Chondrocyte (in vitro differentiated cells): ENCODE measurements at regions not wholly inside any gene's neighbourhood (a gene's known extent, or its start where the extent isn't known, plus 50 kb on each side); places are given as distances from the start of the nearest gene placed in this dataset.
"Not testable (repeated sequence)": the region's sequence is repeated elsewhere in the genome, so short reads cannot be mapped to it uniquely, and the experiment has no call there.

ENCODE experiments used
- DNase-seq: peaks from one replicate; pipeline ENCODE4 v3.0.0; 2021; ENCODE audit warnings: mixed read lengths, low spot score
- H3K27ac Mint-ChIP-seq: one replicate; pipeline ENCODE4 v1.8.0; 2021; ENCODE audit warnings: mild to moderate bottlenecking, moderate library complexity, mixed read lengths; ENCODE audit not compliant: unreplicated experiment
- H3K27me3 Mint-ChIP-seq: 2 replicates; pipeline ENCODE4 v1.8.0; 2021; ENCODE audit warnings: low read depth, mixed read lengths
- H3K36me3 Mint-ChIP-seq: 2 replicates; pipeline ENCODE4 v1.8.0; 2021; ENCODE audit warnings: low read depth, mixed read lengths
- H3K4me1 Mint-ChIP-seq: 2 replicates; pipeline ENCODE4 v1.8.0; 2021; ENCODE audit warnings: low read depth, mild to moderate bottlenecking, mixed read lengths
- H3K4me3 Mint-ChIP-seq: one replicate; pipeline ENCODE4 v1.8.0; 2021; ENCODE audit warnings: mild to moderate bottlenecking, moderate library complexity, mixed read lengths; ENCODE audit not compliant: unreplicated experiment
- H3K9me3 Mint-ChIP-seq: 2 replicates; pipeline ENCODE4 v1.8.0; 2021; ENCODE audit warnings: low read depth, mixed read lengths
- TF ChIP-seq, protein P1 (sequence below): fragments of 200-600 bp; sonication (generic); IDR thresholded peaks from 2 replicates; pipeline ENCODE4 v1.5.0; 2021; ENCODE audit warnings: antibody characterized with exemption, mild to moderate bottlenecking, moderate library complexity

DNA sequence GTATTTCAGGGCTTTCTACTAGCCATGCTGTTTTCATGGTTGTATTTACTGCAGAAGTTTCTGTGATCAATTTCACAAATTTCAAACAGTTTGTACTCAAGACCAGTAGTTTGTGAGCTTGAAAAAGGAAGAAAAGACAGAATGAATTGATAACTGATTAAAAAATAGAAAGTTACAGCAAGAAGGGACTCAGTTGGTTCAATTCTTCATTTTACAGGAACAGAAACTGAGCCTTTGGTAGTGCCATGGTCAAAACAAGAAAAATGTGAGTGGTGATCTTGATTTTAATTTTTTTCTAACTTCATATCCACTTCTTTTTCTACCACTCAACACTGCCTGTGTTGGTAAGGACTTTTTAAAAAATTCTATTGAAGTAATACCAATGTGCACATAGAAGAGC is 206.6 kb upstream of the NREP start:
- Mint-ChIP-seq H3K4me1 (peaks cover 42% of the 10 kb centered on the region), H3K9me3 (no peaks in the 10 kb centered on the region), H3K4me3 (no peak overlapping the region), H3K36me3 (no peaks in the 10 kb centered on the region), H3K27ac (no peak overlapping the region), H3K27me3 (no peaks in the 10 kb centered on the region)
- TF ChIP-seq, protein P1, sequence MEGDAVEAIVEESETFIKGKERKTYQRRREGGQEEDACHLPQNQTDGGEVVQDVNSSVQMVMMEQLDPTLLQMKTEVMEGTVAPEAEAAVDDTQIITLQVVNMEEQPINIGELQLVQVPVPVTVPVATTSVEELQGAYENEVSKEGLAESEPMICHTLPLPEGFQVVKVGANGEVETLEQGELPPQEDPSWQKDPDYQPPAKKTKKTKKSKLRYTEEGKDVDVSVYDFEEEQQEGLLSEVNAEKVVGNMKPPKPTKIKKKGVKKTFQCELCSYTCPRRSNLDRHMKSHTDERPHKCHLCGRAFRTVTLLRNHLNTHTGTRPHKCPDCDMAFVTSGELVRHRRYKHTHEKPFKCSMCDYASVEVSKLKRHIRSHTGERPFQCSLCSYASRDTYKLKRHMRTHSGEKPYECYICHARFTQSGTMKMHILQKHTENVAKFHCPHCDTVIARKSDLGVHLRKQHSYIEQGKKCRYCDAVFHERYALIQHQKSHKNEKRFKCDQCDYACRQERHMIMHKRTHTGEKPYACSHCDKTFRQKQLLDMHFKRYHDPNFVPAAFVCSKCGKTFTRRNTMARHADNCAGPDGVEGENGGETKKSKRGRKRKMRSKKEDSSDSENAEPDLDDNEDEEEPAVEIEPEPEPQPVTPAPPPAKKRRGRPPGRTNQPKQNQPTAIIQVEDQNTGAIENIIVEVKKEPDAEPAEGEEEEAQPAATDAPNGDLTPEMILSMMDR, result no peak
- no peak for DNase-seq

DNA sequence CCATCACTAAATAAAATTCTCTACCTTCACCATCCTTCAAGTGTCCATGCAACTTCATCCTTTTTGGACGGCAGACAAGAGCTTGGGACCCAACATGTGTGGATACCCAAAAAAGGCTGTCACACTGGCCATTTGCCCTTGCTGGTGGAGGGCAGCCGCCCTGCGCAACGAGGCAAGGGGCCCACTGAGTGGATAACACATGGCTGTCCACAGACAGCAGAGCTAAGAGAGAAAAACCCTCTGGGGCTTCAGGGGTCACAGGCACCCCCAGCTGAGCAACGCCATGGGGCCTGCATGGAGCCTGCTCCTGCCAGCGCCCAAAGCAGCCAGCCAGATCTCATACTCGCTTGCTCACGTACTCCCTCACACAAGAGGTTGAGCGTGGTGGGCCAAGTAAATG is 205.9 kb upstream of the NREP start:
- DNase-seq, result peak; percentile 56
- Mint-ChIP-seq H3K36me3 (no peaks in the 10 kb centered on the region), H3K27me3 (no peaks in the 10 kb centered on the region), H3K9me3 (no peaks in the 10 kb centered on the region), H3K4me1 (peaks cover 42% of the 10 kb centered on the region), H3K27ac (no peak overlapping the region), H3K4me3 (no peak overlapping the region)
- TF ChIP-seq, protein P1, result no peak

DNA sequence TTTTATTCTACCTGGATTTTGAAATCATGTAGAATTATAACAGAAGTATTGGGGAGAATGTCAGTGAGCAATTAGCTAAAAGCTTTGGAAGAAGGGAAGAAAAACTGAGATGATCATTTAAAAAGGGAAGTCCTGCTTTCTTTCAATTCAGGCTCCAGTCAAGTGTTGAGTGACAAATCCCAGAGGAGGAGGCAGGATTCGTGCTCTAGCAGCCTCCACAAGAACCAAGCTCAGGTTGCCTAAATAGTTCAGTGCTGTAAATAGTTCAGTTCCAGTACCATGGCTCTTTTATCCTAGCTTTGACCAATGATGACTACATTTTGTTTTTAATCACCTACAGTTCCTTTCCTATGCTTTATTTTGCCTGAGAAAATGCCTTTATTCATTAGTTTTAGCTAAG is 204.9 kb upstream of the NREP start:
- TF ChIP-seq, protein P1, result no peak
- no peaks in the 10 kb centered on the region for H3K36me3 Mint-ChIP-seq
- H3K4me1 Mint-ChIP-seq, result peaks cover 48% of the 10 kb centered on the region
- peak overlapping the region; percentile 75 for H3K27ac Mint-ChIP-seq
- no peaks in the 10 kb centered on the region for H3K27me3 Mint-ChIP-seq
- no peak for DNase-seq
- no peaks in the 10 kb centered on the region for H3K9me3 Mint-ChIP-seq
- H3K4me3 Mint-ChIP-seq, result no peak overlapping the region

DNA sequence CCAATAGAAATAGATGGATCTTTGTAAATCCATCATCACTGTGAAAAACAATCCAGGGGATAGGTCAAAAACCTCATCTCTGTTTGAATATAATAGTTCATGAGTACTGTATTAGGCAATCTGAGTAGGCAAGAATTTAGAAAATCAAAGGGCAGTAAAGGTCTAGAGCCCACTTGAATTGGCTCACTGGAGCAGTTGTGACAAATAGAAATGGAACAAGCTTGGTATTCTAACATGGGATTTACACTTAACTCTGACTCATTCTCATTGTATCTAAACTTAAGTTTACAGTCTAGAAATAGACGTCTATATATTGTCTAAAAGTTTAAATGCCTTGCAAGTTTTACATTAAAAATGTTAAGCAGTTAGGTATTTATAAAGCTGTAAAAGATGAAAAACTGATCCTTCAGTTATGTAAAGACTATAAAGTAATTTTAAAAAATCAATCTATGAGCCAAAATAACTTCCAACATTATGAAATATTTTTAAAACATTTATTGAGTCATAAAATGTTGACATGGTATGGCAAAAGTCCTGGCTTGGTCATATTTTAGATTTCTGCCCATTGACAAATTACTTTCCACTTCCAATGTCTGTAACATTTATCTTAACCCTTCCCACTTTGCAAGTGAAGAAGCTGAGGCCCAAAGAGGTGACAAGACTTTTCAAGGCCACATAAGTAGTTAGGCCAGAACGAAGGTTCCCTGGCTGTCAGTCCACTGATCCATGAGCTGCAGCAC is 203.7 kb upstream of the NREP start:
- Mint-ChIP-seq H3K27me3 (no peaks in the 10 kb centered on the region), H3K9me3 (peaks cover 3% of the 10 kb centered on the region), H3K4me3 (no peak overlapping the region), H3K27ac (peak overlapping the region; percentile 62), H3K36me3 (no peaks in the 10 kb centered on the region), H3K4me1 (peaks cover 57% of the 10 kb centered on the region)
- DNase-seq, result no peak
- TF ChIP-seq, protein P1, result no peak

DNA sequence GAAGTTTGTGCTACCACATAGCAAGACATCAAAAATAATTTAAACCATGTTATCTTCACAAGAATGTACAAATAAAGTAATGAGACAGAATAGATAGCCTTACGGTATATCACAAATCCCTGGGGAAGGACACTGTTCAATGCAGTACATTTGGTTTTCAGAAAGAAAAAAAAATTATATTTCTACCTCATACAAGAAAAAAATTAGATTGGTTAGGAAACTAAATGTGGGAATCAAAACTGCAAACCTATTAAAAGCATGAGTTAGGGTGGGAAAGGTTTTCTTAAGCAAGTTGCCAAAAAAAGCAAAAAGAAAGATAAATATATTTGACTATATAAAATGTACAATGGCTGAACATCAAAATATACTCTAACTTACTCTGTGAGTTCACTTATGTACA is 201.9 kb upstream of the NREP start:
- Mint-ChIP-seq H3K9me3 (peaks cover 3% of the 10 kb centered on the region), H3K27ac (peak overlapping the region; percentile 91), H3K4me3 (peak overlapping the region; percentile 66), H3K36me3 (no peaks in the 10 kb centered on the region), H3K4me1 (peaks cover 75% of the 10 kb centered on the region), H3K27me3 (no peaks in the 10 kb centered on the region)
- no peak for DNase-seq
- TF ChIP-seq, protein P1, result no peak

DNA sequence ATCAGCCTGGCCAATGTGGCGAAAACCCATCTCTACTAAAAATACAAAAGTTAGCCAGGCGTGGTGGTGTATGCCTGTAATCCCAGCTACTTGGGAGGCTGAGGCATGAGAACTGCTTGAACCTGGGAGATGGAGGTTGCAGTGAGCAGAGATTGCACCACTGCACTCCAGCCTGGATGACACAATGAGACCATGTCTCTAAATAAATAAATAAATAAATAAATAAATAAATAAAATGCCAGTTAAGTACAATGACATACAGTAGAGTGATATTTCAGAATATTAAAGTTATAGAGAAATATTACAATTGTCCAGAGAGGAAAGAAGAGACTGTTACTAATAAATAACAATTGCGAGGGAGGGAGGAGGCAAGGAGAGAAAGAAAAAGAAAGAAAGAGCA is 199.8 kb upstream of the NREP start:
- not testable (repeated sequence) for H3K27me3 Mint-ChIP-seq, DNase-seq, H3K9me3 Mint-ChIP-seq, H3K36me3 Mint-ChIP-seq
- H3K27ac Mint-ChIP-seq, result peak overlapping the region; percentile 92
- peak overlapping the region; percentile 65 for H3K4me3 Mint-ChIP-seq
- H3K4me1 Mint-ChIP-seq, result peaks cover 86% of the 10 kb centered on the region
